SK-N-SH (cell line): ENCODE measurements at regions not wholly inside any gene's neighbourhood (a gene's known extent, or its start where the extent isn't known, plus 50 kb on each side); places are given as distances from the start of the nearest gene placed in this dataset.

Experiments used
- CTCF ChIA-PET: fragments of 300-600, 350-600 bp; formaldehyde crosslinking; extraction: SDS; loops from one replicate; lab custom pipeline; 2021; lab: Yijun Ruan, JAX
- POLR2A ChIA-PET: fragments of 350-600 bp; sonication (Branson Sonifier 250); formaldehyde crosslinking; extraction: SDS; loops from one replicate; lab custom pipeline; 2020; ENCODE audit warnings: antibody characterized with exemption, inconsistent platforms; lab: Yijun Ruan, JAX
- DNase-seq: peaks from one replicate; pipeline ENCODE4 v3.0.0; 2012
- H2AFZ ChIP-seq: fragments of 200-600 bp; sonication (generic); 2 replicates; pipeline ENCODE4 v1.8.1; 2016; ENCODE audit warnings: antibody characterized with exemption, mild to moderate bottlenecking, low read depth
- H3F3A ChIP-seq: fragments of 200-600 bp; sonication (generic); replicated peaks from 2 replicates; pipeline ENCODE3; 2016; ENCODE audit warnings: antibody characterized with exemption, mild to moderate bottlenecking; ENCODE audit not compliant: insufficient read depth
- H3K27ac ChIP-seq, 2 experiments: fragments of 200-500 bp in 1 of 2; fragments of 200-600 bp in 1 of 2; sonication (Bioruptor generic) in 1 of 2; sonication (generic), shearing (Covaris generic) in 1 of 2; 2 replicates each; pipeline versions ENCODE4 v1.5.1 to v1.6.1; 2014 to 2016; ENCODE audit warnings: low read depth in 2 of 2, inconsistent platforms in 1 of 2, low read length in 1 of 2, mild to moderate bottlenecking in 1 of 2, mixed read lengths in 1 of 2
- H3K27me3 ChIP-seq: fragments of 200-600 bp; sonication (generic), shearing (Covaris generic); 2 replicates; pipeline ENCODE4 v1.6.1; 2016; ENCODE audit warnings: mixed run types; ENCODE audit not compliant: insufficient read depth
- H3K36me3 ChIP-seq, 2 experiments: fragments of 200-500 bp in 1 of 2; fragments of 200-600 bp in 1 of 2; sonication (Bioruptor generic) in 1 of 2; sonication (generic) in 1 of 2; replicated peaks in 1 of 2; 2 replicates each; pipeline versions ENCODE3 to v1.5.1; 2014 to 2016; ENCODE audit warnings: low read length in 1 of 2, mild to moderate bottlenecking in 1 of 2; ENCODE audit not compliant: insufficient read depth in 2 of 2, control insufficient read depth in 1 of 2
- H3K4me1 ChIP-seq, 2 experiments: fragments of 200-500 bp in 1 of 2; fragments of 200-600 bp in 1 of 2; sonication (Bioruptor generic) in 1 of 2; sonication (generic), shearing (Covaris generic) in 1 of 2; 2 replicates each; pipeline versions ENCODE4 v1.5.1 to v1.6.1; 2014 to 2016; ENCODE audit warnings: low read depth in 1 of 2, low read length in 1 of 2, mixed run types in 1 of 2; ENCODE audit not compliant: insufficient read depth in 2 of 2, control insufficient read depth in 1 of 2
- H3K4me2 ChIP-seq: fragments of 200-600 bp; sonication (generic), shearing (Covaris generic); 2 replicates; pipeline ENCODE4 v1.6.1; 2017; ENCODE audit warnings: mixed run types
- H3K4me3 ChIP-seq, 2 experiments: fragments of 200-500 bp in 1 of 2; fragments of 200-600 bp in 1 of 2; sonication (Bioruptor generic) in 1 of 2; sonication (generic), shearing (Covaris generic) in 1 of 2; 2 replicates each; pipeline versions ENCODE4 v1.5.1 to v1.8.1; 2014 to 2016; ENCODE audit warnings: low read depth in 2 of 2, inconsistent platforms in 1 of 2, low read length in 1 of 2, mild to moderate bottlenecking in 1 of 2, mixed read lengths in 1 of 2, moderate library complexity in 1 of 2
- H3K79me2 ChIP-seq: fragments of 200-600 bp; sonication (generic); 2 replicates; pipeline ENCODE4 v1.8.1; 2017; ENCODE audit warnings: mild to moderate bottlenecking; ENCODE audit not compliant: insufficient read depth
- H3K9ac ChIP-seq: fragments of 200-600 bp; sonication (generic); 2 replicates; pipeline ENCODE4 v1.6.1; 2017; ENCODE audit warnings: mixed run types
- H3K9me2 ChIP-seq: fragments of 200-600 bp; sonication (generic); 2 replicates; pipeline ENCODE4 v1.6.1; 2017; ENCODE audit warnings: mixed run types
- H3K9me3 ChIP-seq: fragments of 200-600 bp; sonication (generic); 2 replicates; pipeline ENCODE4 v1.6.1; 2017; ENCODE audit warnings: mixed run types, mild to moderate bottlenecking, moderate library complexity
- H4K20me1 ChIP-seq: fragments of 200-600 bp; sonication (generic); 2 replicates; pipeline ENCODE4 v1.6.1; 2017; ENCODE audit warnings: mild to moderate bottlenecking, mixed run types; ENCODE audit not compliant: insufficient read depth
- EP300 ChIP-seq, 2 experiments: IDR thresholded peaks; 2 replicates each; pipeline versions ENCODE4 v1.4.0 to v1.6.1; 2012; ENCODE audit warnings: borderline replicate concordance in 1 of 2, low read depth in 1 of 2, low read length in 1 of 2
- EZH2phosphoT487 ChIP-seq: fragments of 200-600 bp; sonication (generic); IDR thresholded peaks from 2 replicates; pipeline ENCODE4 v1.6.1; 2017; ENCODE audit warnings: low read depth, mixed run types, mild to moderate bottlenecking, antibody characterized with exemption, moderate library complexity, borderline replicate concordance
- FOSL2 ChIP-seq: IDR thresholded peaks from 2 replicates; pipeline ENCODE4 v1.4.0; 2012; ENCODE audit warnings: low read depth, mild to moderate bottlenecking, moderate library complexity, borderline replicate concordance
- GATA2 ChIP-seq: sonication (generic); formaldehyde crosslinking; IDR thresholded peaks from 2 replicates; pipeline ENCODE4 v1.5.0; 2020; ENCODE audit warnings: mild to moderate bottlenecking, missing genetic modification reagents
- IRF3 ChIP-seq: fragments of 150-350 bp; IDR thresholded peaks from 2 replicates; pipeline ENCODE4 v1.6.1; 2016; ENCODE audit warnings: mild to moderate bottlenecking, low read depth, low read length
- JUND ChIP-seq: IDR thresholded peaks from 2 replicates; pipeline ENCODE4 v1.4.0; 2012
- MEF2A ChIP-seq: IDR thresholded peaks from 2 replicates; pipeline ENCODE4 v1.4.0; 2012; ENCODE audit warnings: low read depth, borderline replicate concordance
- MXI1 ChIP-seq: IDR thresholded peaks from 2 replicates; pipeline ENCODE4 v1.6.1; 2012; ENCODE audit warnings: mild to moderate bottlenecking, low read depth, low read length, improper control_type of control experiment
- NFIC ChIP-seq: IDR thresholded peaks from 2 replicates; pipeline ENCODE4 v1.4.0; 2012; ENCODE audit warnings: borderline replicate concordance
- PBX3 ChIP-seq: IDR thresholded peaks from 2 replicates; pipeline ENCODE4; 2012
- POLR2AphosphoS5 ChIP-seq: IDR thresholded peaks from 2 replicates; pipeline ENCODE4 v1.6.1; 2012; ENCODE audit warnings: low read depth, low read length
- RAD21 ChIP-seq: IDR thresholded peaks from 2 replicates; pipeline ENCODE4 v1.6.1; 2012; ENCODE audit warnings: mild to moderate bottlenecking, low read length
- RCOR1 ChIP-seq: fragments of 150-350 bp; IDR thresholded peaks from 2 replicates; pipeline ENCODE4 v1.6.1; 2017; ENCODE audit warnings: antibody characterized with exemption, low read length
- SIN3A ChIP-seq: IDR thresholded peaks from 2 replicates; pipeline ENCODE4 v1.6.1; 2012; ENCODE audit warnings: low read depth, mild to moderate bottlenecking, low read length, moderate library complexity, borderline replicate concordance
- TCF12 ChIP-seq: IDR thresholded peaks from 2 replicates; pipeline ENCODE4 v1.4.0; 2012
- TEAD4 ChIP-seq: IDR thresholded peaks from 2 replicates; pipeline ENCODE4 v1.4.0; 2012; ENCODE audit warnings: mild to moderate bottlenecking, borderline replicate concordance; ENCODE audit not compliant: insufficient read depth
- USF2 ChIP-seq: fragments of 150-350 bp; IDR thresholded peaks from 2 replicates; pipeline ENCODE4 v1.6.1; 2017; ENCODE audit warnings: antibody characterized with exemption, low read length, low read depth, borderline replicate concordance
- YY1 ChIP-seq: IDR thresholded peaks from 2 replicates; pipeline ENCODE4 v1.4.0; 2012; ENCODE audit warnings: low read depth, mild to moderate bottlenecking
- WGBS: methylation state at CpG from one replicate; pipeline ENCODE4 v1.1.6; 2017; ENCODE audit warnings: low lambda C conversion rate; 5-methylcytosine and 5-hydroxymethylcytosine counted together

GRCh38 chr18:55073834-55074233, 114.6 kb upstream of the CCDC68 start:
- no peaks in the 10 kb centered on the region for H3K27me3 ChIP-seq
- DNase-seq, result no peak
- H3K79me2 ChIP-seq, result no peaks in the 10 kb centered on the region
- no peak overlapping the region for H3K27ac ChIP-seq
- no peaks in the 10 kb centered on the region for H3K9me3 ChIP-seq
- H3K4me2 ChIP-seq, result no peak overlapping the region
- H4K20me1 ChIP-seq, result no peaks in the 10 kb centered on the region
- H3K9me2 ChIP-seq, result no peaks in the 10 kb centered on the region
- no peaks in the 10 kb centered on the region for H3K36me3 ChIP-seq
- CTCF ChIA-PET, result no interaction called here
- TF ChIP-seq RAD21, result no peak
- no peak overlapping the region for H3K9ac ChIP-seq
- POLR2A ChIA-PET, result no interaction called here
- H3K4me3 ChIP-seq, result no peak overlapping the region
- no peaks in the 10 kb centered on the region for H3F3A ChIP-seq
- H3K4me1 ChIP-seq, result no peaks in the 10 kb centered on the region; a peak in 1 of 4 replicates
- H2AFZ ChIP-seq, result no peak overlapping the region

- Histone ChIP-seq H3K79me2 (no peaks in the 10 kb centered on the region), H2AFZ (no peak overlapping the region), H4K20me1 (no peaks in the 10 kb centered on the region), H3K4me2 (no peak overlapping the region), H3K36me3 (no peaks in the 10 kb centered on the region), H3K4me1 (no peaks in the 10 kb centered on the region; a peak in 1 of 4 replicates)
- ChIA-PET CTCF (no interaction called here), POLR2A (no interaction called here)
- no peak for DNase-seq
- TF ChIP-seq TEAD4, result no peak
- TF ChIP-seq TCF12, result peak; percentile 18; the same call in 1 of the 2 replicates
- no peak for TF ChIP-seq SIN3A
- TF ChIP-seq, all 33 proteins: peak for 1
- Histone ChIP-seq H3F3A (no peaks in the 10 kb centered on the region), H3K4me3 (no peak overlapping the region), H3K27ac (no peak overlapping the region), H3K27me3 (no peaks in the 10 kb centered on the region), H3K9me2 (no peaks in the 10 kb centered on the region), H3K9me3 (no peaks in the 10 kb centered on the region), H3K9ac (no peak overlapping the region)
- 88% methylated on average over 4 of the region's 4 CpGs for WGBS
Observed at GRCh38 chr18:55073116-55073515, 113.9 kb upstream of the CCDC68 start.

GRCh38 chr18:55072698-55073097, 113.4 kb upstream of the CCDC68 start:
- H3K9ac ChIP-seq, result no peak overlapping the region
- no peak overlapping the region for H3K27ac ChIP-seq
- ChIA-PET POLR2A (interaction anchor here (0.6 kb wide), 1 partner anchor 387 kb away, joined by 3 read pairs; no protein-coding TSS in a partner anchor), CTCF (interaction anchor here (1.0 kb wide), 1 partner anchor 18 kb away, joined by 3 read pairs; no protein-coding TSS in a partner anchor)
- H4K20me1 ChIP-seq, result no peaks in the 10 kb centered on the region
- no peak overlapping the region for H2AFZ ChIP-seq
- no peaks in the 10 kb centered on the region for H3K79me2 ChIP-seq
- no peaks in the 10 kb centered on the region for H3K36me3 ChIP-seq
- no peaks in the 10 kb centered on the region for H3K9me2 ChIP-seq
- no peaks in the 10 kb centered on the region; a peak in 1 of 4 replicates for H3K4me1 ChIP-seq
- no peak overlapping the region for H3K4me2 ChIP-seq
- no peaks in the 10 kb centered on the region for H3K9me3 ChIP-seq
- no peak for DNase-seq
- no peaks in the 10 kb centered on the region for H3F3A ChIP-seq
- WGBS, result 84% methylated on average over 4 of the region's 4 CpGs
- no peaks in the 10 kb centered on the region for H3K27me3 ChIP-seq
- H3K4me3 ChIP-seq, result no peak overlapping the region
- no peak for TF ChIP-seq TEAD4
- TF ChIP-seq FOSL2, result no peak
- no peak for TF ChIP-seq PBX3
- no peak for TF ChIP-seq USF2
- no peak for TF ChIP-seq POLR2AphosphoS5
- TF ChIP-seq MXI1, result no peak
- no peak for TF ChIP-seq EZH2phosphoT487
- TF ChIP-seq RCOR1, result no peak
- no peak for TF ChIP-seq NFIC
- no peak for TF ChIP-seq IRF3
- TF ChIP-seq YY1, result no peak
- no peak for TF ChIP-seq JUND
- TF ChIP-seq EP300 (IDR thresholded peaks at IDR 0.05; ENCODE audit: borderline replicate concordance in 1 of 2, low read depth in 1 of 2, low read length in 1 of 2), result no peak
- no peak for TF ChIP-seq GATA2
- TF ChIP-seq MEF2A, result no peak
